H1 (cell line): ENCODE measurements at regions not wholly inside any gene's neighbourhood (a gene's known extent, or its start where the extent isn't known, plus 50 kb on each side); places are given as distances from the start of the nearest gene placed in this dataset.

Source experiments
- CHD2 ChIP-seq: IDR thresholded peaks from 2 replicates; pipeline ENCODE4 v1.6.1; 2012; ENCODE audit warnings: low read length, improper control_type of control experiment
- CREB1 ChIP-seq: IDR thresholded peaks from 2 replicates; pipeline ENCODE4 v1.6.1; 2012; ENCODE audit warnings: inconsistent platforms
- GABPA ChIP-seq: IDR thresholded peaks from 2 replicates; pipeline ENCODE4 v1.6.1; 2011; ENCODE audit warnings: mild to moderate bottlenecking, low read length, moderate library complexity, borderline replicate concordance; ENCODE audit not compliant: insufficient read depth
- HDAC2 ChIP-seq, 2 experiments: fragments of 300-600 bp in 1 of 2; sonication (generic) in 1 of 2; IDR thresholded peaks; 2 replicates each; pipeline ENCODE4 v1.6.1; 2011 to 2012; ENCODE audit warnings: low read depth in 2 of 2, low read length in 2 of 2, mild to moderate bottlenecking in 2 of 2, moderate library complexity in 2 of 2, borderline replicate concordance in 1 of 2, inconsistent platforms in 1 of 2
- POLR2A ChIP-seq, 2 experiments: IDR thresholded peaks; 1 replicate in 1 of 2; 2 replicates in 1 of 2; pipeline ENCODE4 v1.6.1; 2011; ENCODE audit warnings: low read depth in 2 of 2, low read length in 2 of 2, mild to moderate bottlenecking in 2 of 2; ENCODE audit errors: control extremely low read depth in 1 of 2
- RFX5 ChIP-seq: IDR thresholded peaks from 2 replicates; pipeline ENCODE4 v1.6.1; 2011; ENCODE audit warnings: low read depth, low read length, improper control_type of control experiment, borderline replicate concordance
- TAF7 ChIP-seq: optimal IDR thresholded peaks from 2 replicates; pipeline ENCODE3; 2011; ENCODE audit warnings: low read depth, mild to moderate bottlenecking, inconsistent platforms, low read length, moderate library complexity, borderline replicate concordance
- TEAD4 ChIP-seq: IDR thresholded peaks from 2 replicates; pipeline ENCODE4 v1.6.1; 2012; ENCODE audit warnings: low read depth, low read length, inconsistent platforms, mixed read lengths

GRCh38 chr2:136394136-136395060, 276.4 kb upstream of the CXCR4 start (continued):
- no peak for TF ChIP-seq TAF7
- TF ChIP-seq POLR2A (IDR thresholded peaks at IDR 0.05; ENCODE audit: control extremely low read depth in 1 of 2, low read depth in 2 of 2, low read length in 2 of 2), result no peak
- no peak for TF ChIP-seq TEAD4
- no peak for TF ChIP-seq CHD2
- no peak for TF ChIP-seq GABPA
- no peak for TF ChIP-seq CREB1
- TF ChIP-seq HDAC2 (IDR thresholded peaks at IDR 0.05; ENCODE audit: borderline replicate concordance in 1 of 2, low read depth in 2 of 2, low read length in 2 of 2), result no peak
- no peak for TF ChIP-seq RFX5
